HepG2 (cell line): ENCODE measurements at regions not wholly inside any gene's neighbourhood (a gene's known extent, or its start where the extent isn't known, plus 50 kb on each side); places are given as distances from the start of the nearest gene placed in this dataset.

Source experiments
- ATAC-seq: fragments of 200-7000 bp; cut with Tn5 transposase; 3 replicates; pipeline ENCODE4 v1.9.1; 2020; ENCODE audit warnings: mild to moderate bottlenecking, moderate library complexity
- BruUV-seq: library from RNA; stranded (reverse); fragments of 400-500 nt; replicated peaks from 2 replicates; lab custom pipeline; 2021; lab: Mats Ljungman, UMichigan
- CTCF ChIA-PET: fragments of 300-600 bp; formaldehyde crosslinking; extraction: SDS; loops from one replicate; lab custom pipeline; 2021; ENCODE audit warnings: low total read pairs, inconsistent platforms, low intra/inter-chr PET ratio; lab: Yijun Ruan, JAX
- POLR2A ChIA-PET: fragments of 350-600 bp; sonication (Branson Sonifier 250); formaldehyde crosslinking; loops from one replicate; lab custom pipeline; 2020; ENCODE audit warnings: antibody characterized with exemption, inconsistent platforms; lab: Yijun Ruan, JAX
- DNase-seq: peaks from one replicate; pipeline ENCODE4 v3.0.0-alpha.2; 2015; ENCODE audit warnings: low spot score
- FAIRE-seq: peaks from 3 replicates; lab custom pipeline; 2011; peaks lifted over from hg19 to GRCh38; lab: Jason Lieb, UNC
- H2AFZ ChIP-seq: one replicate; pipeline ENCODE4 v1.6.1; 2011; ENCODE audit warnings: low read length, inconsistent platforms
- H3K27ac ChIP-seq: fragments of 300-600 bp; 3 replicates; pipeline ENCODE4 v1.8.0; 2011; ENCODE audit warnings: mixed run types, mild to moderate bottlenecking, mixed read lengths, low read length, inconsistent platforms; ENCODE audit not compliant: insufficient read depth; ENCODE audit errors: extremely low read length
- H3K27me3 ChIP-seq, 2 experiments: fragments of 200-600 bp in 1 of 2; 2 replicates in 1 of 2; 3 replicates in 1 of 2; pipeline versions ENCODE4 v1.6.0 to v1.8.0; 2011; ENCODE audit warnings: low read length in 2 of 2, mild to moderate bottlenecking in 2 of 2, moderate library complexity in 2 of 2, inconsistent platforms in 1 of 2; ENCODE audit not compliant: insufficient read depth in 2 of 2, control insufficient read depth in 1 of 2
- H3K36me3 ChIP-seq, 2 experiments: fragments of 200-600 bp in 1 of 2; replicated peaks in 1 of 2; 2 replicates in 1 of 2; 3 replicates in 1 of 2; pipeline versions ENCODE4 v1.5.1 to v1.8.0; 2011; ENCODE audit warnings: low read length in 2 of 2, inconsistent platforms in 1 of 2; ENCODE audit not compliant: insufficient read depth in 2 of 2, control insufficient read depth in 1 of 2
- H3K4me1 ChIP-seq: 2 replicates; pipeline ENCODE4 v1.5.1; 2012; ENCODE audit warnings: low read length, inconsistent platforms; ENCODE audit not compliant: insufficient read depth
- H3K4me2 ChIP-seq: 2 replicates; pipeline ENCODE4 v1.6.0; 2011; ENCODE audit warnings: low read depth, low read length, inconsistent platforms
- H3K4me3 ChIP-seq, 3 experiments: fragments of 200-600 bp in 1 of 3; sonication (generic), shearing (Covaris generic) in 1 of 3; replicated peaks in 1 of 3; 2 replicates each; pipeline ENCODE4 v1.5.1; 2011 to 2016; ENCODE audit warnings: low read length in 3 of 3, inconsistent platforms in 2 of 3, low read depth in 2 of 3, mild to moderate bottlenecking in 2 of 3, control low read depth in 1 of 3, mixed read lengths in 1 of 3; ENCODE audit not compliant: insufficient read depth in 1 of 3
- H3K79me2 ChIP-seq: one replicate; pipeline ENCODE4 v1.6.1; 2011; ENCODE audit warnings: low read length, inconsistent platforms; ENCODE audit not compliant: insufficient read depth
- H3K9ac ChIP-seq: 2 replicates; pipeline ENCODE4 v1.6.0; 2011; ENCODE audit warnings: mild to moderate bottlenecking, low read depth, low read length, inconsistent platforms; ENCODE audit not compliant: insufficient read depth
- H3K9me3 ChIP-seq: 2 replicates; pipeline ENCODE4 v1.5.1; 2012; ENCODE audit warnings: mild to moderate bottlenecking, low read length
- H4K20me1 ChIP-seq: 2 replicates; pipeline ENCODE4 v1.6.0; 2011; ENCODE audit warnings: inconsistent platforms, mild to moderate bottlenecking, low read length, moderate library complexity; ENCODE audit not compliant: insufficient read depth
- FOXP1 ChIP-seq, 2 experiments: fragments of 450-650 bp in 1 of 2; IDR thresholded peaks; 2 replicates each; pipeline ENCODE4 v1.6.1; 2017 to 2018; ENCODE audit warnings: antibody characterized with exemption in 1 of 2
- KMT2A ChIP-seq: sonication (generic); formaldehyde crosslinking; IDR thresholded peaks from 2 replicates; pipeline ENCODE4 v1.4.0; 2020; ENCODE audit warnings: missing genetic modification reagents
- MATR3 ChIP-seq: sonication (generic); formaldehyde crosslinking; IDR thresholded peaks from 2 replicates; pipeline ENCODE4 v1.4.0; 2020; ENCODE audit warnings: missing genetic modification reagents
- MEF2D ChIP-seq: sonication (generic); formaldehyde crosslinking; IDR thresholded peaks from 2 replicates; pipeline ENCODE4 v1.5.1; 2020; ENCODE audit warnings: mild to moderate bottlenecking, missing genetic modification reagents
- MEIS1 ChIP-seq: sonication (generic); formaldehyde crosslinking; IDR thresholded peaks from 2 replicates; pipeline ENCODE4 v1.9.0; 2021; ENCODE audit warnings: mild to moderate bottlenecking, missing genetic modification reagents, moderate library complexity, borderline replicate concordance
- MIXL1 ChIP-seq: IDR thresholded peaks from 2 replicates; pipeline ENCODE4 v1.6.1; 2016
- NCOR1 ChIP-seq: fragments of 200-600 bp; sonication (generic); IDR thresholded peaks from 2 replicates; pipeline ENCODE4 v1.7.0; 2017; ENCODE audit warnings: antibody characterized with exemption, low read length, borderline replicate concordance
- NR2F6 ChIP-seq, 2 experiments: IDR thresholded peaks; 2 replicates each; pipeline ENCODE4 v1.6.1; 2016; ENCODE audit warnings: antibody characterized with exemption in 1 of 2, mild to moderate bottlenecking in 1 of 2
- TBL1XR1 ChIP-seq: fragments of 150-350 bp; IDR thresholded peaks from 2 replicates; pipeline ENCODE4 v1.6.1; 2014; ENCODE audit warnings: borderline replicate concordance, low read length; ENCODE audit not compliant: partially characterized antibody
- TFAP4 ChIP-seq: sonication (generic); IDR thresholded peaks from 2 replicates; pipeline ENCODE4 v1.6.1; 2016; ENCODE audit warnings: low read depth, borderline replicate concordance
- TOE1 ChIP-seq: sonication (generic); formaldehyde crosslinking; IDR thresholded peaks from 2 replicates; pipeline ENCODE4 v1.4.0; 2020; ENCODE audit warnings: mild to moderate bottlenecking, missing genetic modification reagents
- ZNF337 ChIP-seq: sonication (generic); formaldehyde crosslinking; IDR thresholded peaks from 2 replicates; pipeline ENCODE4 v1.5.1; 2020; ENCODE audit warnings: missing genetic modification reagents, low read depth, mild to moderate bottlenecking, borderline replicate concordance
- ZNF569 ChIP-seq: sonication (generic); formaldehyde crosslinking; IDR thresholded peaks from 2 replicates; pipeline ENCODE4 v1.5.0; 2020; ENCODE audit warnings: mild to moderate bottlenecking, missing genetic modification reagents, moderate library complexity, borderline replicate concordance
- ZNF614 ChIP-seq: IDR thresholded peaks from 2 replicates; pipeline ENCODE4 v1.6.1; 2018; ENCODE audit warnings: missing biosample characterization, missing genetic modification reagents, inconsistent platforms, borderline replicate concordance
- ZNF792 ChIP-seq: IDR thresholded peaks from 2 replicates; pipeline ENCODE4 v1.6.1; 2016
- ZNF878 ChIP-seq: sonication (generic); formaldehyde crosslinking; IDR thresholded peaks from 2 replicates; pipeline ENCODE4 v1.8.1; 2023; ENCODE audit warnings: mild to moderate bottlenecking, missing genetic modification reagents, moderate library complexity
- WGBS: methylation state at CpG from one replicate; pipeline ENCODE4 v1.1.6; 2017; ENCODE audit warnings: low lambda C conversion rate; 5-methylcytosine and 5-hydroxymethylcytosine counted together
- in situ Hi-C: cut with HindIII; loops from 2 replicates; pipeline ENCODE4 v1.10.0; 2017; ENCODE audit warnings: low pct_unique_long_range_greater_than_20kb; ENCODE audit not compliant: extremely low pct_ligation_motif_present
- intact Hi-C: fragments of 100-400 bp; cut with micrococcal nuclease; formaldehyde crosslinking; loops from one replicate; pipeline ENCODE4 v1.10.0; 2022; ENCODE audit not compliant: unreplicated experiment

GRCh38 chr6:1007159-1007558 lies 304.7 kb upstream of the FOXQ1 start:
- FAIRE-seq (no peak), ATAC-seq (no peak)
- H3K4me1 ChIP-seq = peaks cover 6% of the 10 kb centered on the region; the same call in 1 of the 2 replicates
- no peak overlapping the region for H3K4me3 ChIP-seq
- WGBS = 86% methylated on average over 4 of the region's 4 CpGs
- TF ChIP-seq ZNF878 (CRISPR knock-in tag) (no peak), MATR3 (CRISPR knock-in tag) (no peak), TBL1XR1 (no peak), TOE1 (CRISPR knock-in tag) (no peak), FOXP1 (IDR thresholded peaks at IDR 0.05) (no peak), FOXP1 (CRISPR knock-in tag; IDR thresholded peaks at IDR 0.05) (no peak), TFAP4 (no peak), MIXL1 (CRISPR knock-in tag) (no peak), MEIS1 (CRISPR knock-in tag) (no peak), ZNF614 (CRISPR knock-in tag) (no peak), NCOR1 (no peak), ZNF337 (CRISPR knock-in tag) (no peak), NR2F6 (IDR thresholded peaks at IDR 0.05) (no peak), NR2F6 (CRISPR knock-in tag; IDR thresholded peaks at IDR 0.05) (no peak), ZNF569 (CRISPR knock-in tag) (no peak), MEF2D (CRISPR knock-in tag) (no peak), ZNF792 (CRISPR knock-in tag) (no peak), KMT2A (CRISPR knock-in tag) (no peak)
- TF ChIP-seq, all 625 proteins: peak for 0
- POLR2A ChIA-PET = no interaction called here
- in situ Hi-C loops (no loop called here), intact Hi-C loops (no loop called here)
- CTCF ChIA-PET = no interaction called here
- Histone ChIP-seq H3K9me3 (no peaks in the 10 kb centered on the region), H3K36me3 (no peaks in the 10 kb centered on the region), H3K27ac (no peak overlapping the region), H3K4me2 (no peak overlapping the region), H3K27me3 (no peaks in the 10 kb centered on the region), H2AFZ (no peak overlapping the region), H3K79me2 (no peaks in the 10 kb centered on the region), H4K20me1 (no peaks in the 10 kb centered on the region), H3K9ac (no peak overlapping the region)
- no TSS peak for BruUV-seq
- DNase-seq = no peak
